Suppressor macrophage treated with lipopolysaccharide for 4 hours (primary cell): ENCODE measurements at regions not wholly inside any gene's neighbourhood (a gene's known extent, or its start where the extent isn't known, plus 50 kb on each side); places are given as distances from the start of the nearest gene placed in this dataset.

Experiments
- DNase-seq: peaks from one replicate; pipeline ENCODE4 v3.0.0-alpha.2; 2020

GRCh38 chr1:244224487-244225430 is 173.7 kb downstream of the ZBTB18 start:
- DNase-seq: peak; percentile 87

- DNase-seq: peak; percentile 59
Measured at GRCh38 chr1:244226435-244226834, 175.4 kb downstream of the ZBTB18 start.

GRCh38 chr1:244230470-244230869 is 179.4 kb downstream of the ZBTB18 start:
- DNase-seq: no peak

GRCh38 chr1:244231193-244231571 is 180.1 kb downstream of the ZBTB18 start:
- no peak for DNase-seq

GRCh38 chr1:244231572-244232315 is 180.7 kb downstream of the ZBTB18 start:
- DNase-seq: no peak

GRCh38 chr1:244234009-244234643 is 183.0 kb downstream of the ZBTB18 start:
- DNase-seq: no peak

- DNase-seq: peak; percentile 28
Measured at GRCh38 chr1:244235157-244235556, 184.1 kb downstream of the ZBTB18 start.

- DNase-seq: no peak
Measured at GRCh38 chr1:244236101-244236500, 185.0 kb downstream of the ZBTB18 start.

- no peak for DNase-seq
Measured at GRCh38 chr1:244236721-244237120, 185.6 kb downstream of the ZBTB18 start.

GRCh38 chr1:244237445-244237844 is 186.4 kb downstream of the ZBTB18 start:
- peak; percentile 85 for DNase-seq

GRCh38 chr1:244239261-244239770 is 188.2 kb downstream of the ZBTB18 start:
- no peak for DNase-seq

GRCh38 chr1:244241438-244241837 is 190.4 kb downstream of the ZBTB18 start:
- DNase-seq: no peak

GRCh38 chr1:244242446-244242845 is 191.4 kb downstream of the ZBTB18 start:
- DNase-seq: no peak

GRCh38 chr1:244246334-244246733 is 195.3 kb downstream of the ZBTB18 start:
- no peak for DNase-seq

- no peak for DNase-seq
Measured at GRCh38 chr1:244248426-244248825, 197.3 kb downstream of the ZBTB18 start.

- DNase-seq: peak; percentile 54
Measured at GRCh38 chr1:244252211-244252610, 199.5 kb downstream of the ADSS2 start.

GRCh38 chr1:244254467-244254866 is 197.2 kb downstream of the ADSS2 start:
- peak; percentile 83 for DNase-seq

- no peak for DNase-seq
Measured at GRCh38 chr1:244255426-244255965, 196.2 kb downstream of the ADSS2 start.

- no peak for DNase-seq
Measured at GRCh38 chr1:244256086-244256676, 195.5 kb downstream of the ADSS2 start.

GRCh38 chr1:244264163-244264562 is 187.5 kb downstream of the ADSS2 start:
- DNase-seq: no peak

- DNase-seq: no peak
Measured at GRCh38 chr1:244265507-244265906, 186.2 kb downstream of the ADSS2 start.

- no peak for DNase-seq
Measured at GRCh38 chr1:244269169-244269568, 182.5 kb downstream of the ADSS2 start.

- no peak for DNase-seq
Measured at GRCh38 chr1:244271004-244271403, 180.7 kb downstream of the ADSS2 start.
